DMS 273 (cell line): ENCODE measurements at regions not wholly inside any gene's neighbourhood (a gene's known extent, or its start where the extent isn't known, plus 50 kb on each side); places are given as distances from the start of the nearest gene placed in this dataset.

Experiments used
- DNase-seq: peaks from one replicate; lab custom pipeline; 2025; ENCODE audit not compliant: unreplicated experiment; lab: John Stamatoyannopoulos, UW

- DNase-seq, result no peak
These were observed 65.6 kb upstream of the PCDH18 start for GRCh38 chr4:137597752-137598430.

- DNase-seq, result no peak
These were observed 55.5 kb upstream of the PCDH18 start for GRCh38 chr4:137587796-137588195.

GRCh38 chr4:137583671-137584070 is 51.4 kb upstream of the PCDH18 start:
- DNase-seq, result no peak
